Sigmoid colon (tissue), 6 donors: ENCODE measurements at regions not wholly inside any gene's neighbourhood (a gene's known extent, or its start where the extent isn't known, plus 50 kb on each side); places are given as distances from the start of the nearest gene placed in this dataset.

ENCODE experiments used
- DNase-seq: peaks from one replicate; pipeline ENCODE4 v3.0.0-alpha.2; 2019
- H3K27ac ChIP-seq, 4 donors: fragments of 200-600 bp; sonication (generic); one replicate each; pipeline ENCODE4 v1.5.1; 2016 to 2019; ENCODE audit warnings: mild to moderate bottlenecking in 1 of 4
- H3K27me3 ChIP-seq, 3 donors: fragments of 200-600 bp; sonication (generic); one replicate each; pipeline ENCODE4 v1.5.1; 2019; ENCODE audit warnings: mild to moderate bottlenecking in 1 of 3
- H3K36me3 ChIP-seq, 4 donors: fragments of 200-600 bp; sonication (generic); one replicate each; pipeline ENCODE4 v1.5.1; 2016 to 2019
- H3K4me1 ChIP-seq, 4 donors: fragments of 200-600 bp; sonication (generic); one replicate each; pipeline ENCODE4 v1.5.1; 2017 to 2019
- H3K4me3 ChIP-seq, 4 donors: fragments of 200-600 bp; sonication (generic); one replicate each; pipeline ENCODE4 v1.5.1; 2017 to 2019; ENCODE audit warnings: mild to moderate bottlenecking in 2 of 4, moderate library complexity in 1 of 4
- H3K9me3 ChIP-seq, 4 donors: fragments of 200-600 bp in 3 of 4; sonication (generic) in 3 of 4; one replicate each; pipeline versions ENCODE4 v1.5.1 to v1.6.1; 2013 to 2019
- CTCF ChIP-seq, 4 experiments: fragments of 450-650 bp in 3 of 4; fragments of 200-600 bp in 1 of 4; IDR thresholded peaks; one replicate each; pipeline ENCODE4 v1.5.1; 2016 to 2019; ENCODE audit warnings: antibody characterized with exemption in 4 of 4, mild to moderate bottlenecking in 3 of 4, moderate library complexity in 2 of 4
- EP300 ChIP-seq, 4 donors: sonication (generic); formaldehyde crosslinking; IDR thresholded peaks; one replicate each; pipeline ENCODE4 v1.6.1; 2017; ENCODE audit warnings: antibody characterized with exemption in 4 of 4
- POLR2A ChIP-seq, 2 donors: fragments of 450-650 bp; IDR thresholded peaks; one replicate each; pipeline ENCODE4 v1.6.1; 2016; ENCODE audit warnings: antibody characterized with exemption in 2 of 2, mild to moderate bottlenecking in 2 of 2, moderate library complexity in 2 of 2
- POLR2AphosphoS5 ChIP-seq, 4 donors: sonication (generic); formaldehyde crosslinking; IDR thresholded peaks; one replicate each; pipeline ENCODE4 v1.6.1; 2017; ENCODE audit warnings: antibody characterized with exemption in 4 of 4
- WGBS, 2 donors: extraction: QIAGEN DNeasy Blood & Tissue Kit; methylation state at CpG; one replicate each; pipeline ENCODE4 v1.1.7; 2013; 5-methylcytosine and 5-hydroxymethylcytosine counted together
- intact Hi-C: fragments of 100-400 bp; cut with DNase I; formaldehyde crosslinking; loops from one replicate; pipeline ENCODE4 v1.15.1; 2023
- donor health status: healthy with polysubstance abuse.
- donor health status: healthy.

- no peaks in the 10 kb centered on the region for H3K9me3 ChIP-seq
- 49 to 69% methylated on average over 2 of the region's 2 CpGs for WGBS, 2 donors
- DNase-seq, result no peak
- H3K4me1 ChIP-seq, result peaks cover 0 to 19% (median 7%) of the 10 kb centered on the region in 4 donors
- TF ChIP-seq CTCF (IDR thresholded peaks at IDR 0.05) (no peak), POLR2AphosphoS5 (IDR thresholded peaks at IDR 0.05) (no peak), EP300 (IDR thresholded peaks at IDR 0.05) (no peak), POLR2A (IDR thresholded peaks at IDR 0.05) (no peak)
- intact Hi-C loops, result no loop called here
- H3K4me3 ChIP-seq, result no peak overlapping the region
- peak overlapping the region in 1 of 4 donors; percentile 21 for H3K27ac ChIP-seq
- H3K36me3 ChIP-seq, result no peaks in the 10 kb centered on the region
- no peaks in the 10 kb centered on the region for H3K27me3 ChIP-seq
Observed at GRCh38 chr10:94206176-94206575, 156.6 kb downstream of the NOC3L start.

GRCh38 chr10:94208315-94208714 is 154.4 kb downstream of the NOC3L start:
- H3K27me3 ChIP-seq, result no peaks in the 10 kb centered on the region
- WGBS, 2 donors, result 86 to 92% methylated on average over 1 of the region's 1 CpG
- no peaks in the 10 kb centered on the region for H3K9me3 ChIP-seq
- no peak overlapping the region for H3K4me3 ChIP-seq
- intact Hi-C loops, result no loop called here
- no peaks in the 10 kb centered on the region for H3K36me3 ChIP-seq
- H3K4me1 ChIP-seq, result peaks cover 0 to 20% (median 10%) of the 10 kb centered on the region in 4 donors
- no peak for DNase-seq
- H3K27ac ChIP-seq, result no peak overlapping the region
- TF ChIP-seq EP300 (IDR thresholded peaks at IDR 0.05), result no peak

- Histone ChIP-seq H3K27ac (no peak overlapping the region), H3K9me3 (no peaks in the 10 kb centered on the region), H3K4me3 (no peak overlapping the region), H3K36me3 (no peaks in the 10 kb centered on the region), H3K4me1 (peaks cover 0 to 22% (median 17%) of the 10 kb centered on the region in 4 donors), H3K27me3 (no peaks in the 10 kb centered on the region)
- DNase-seq, result no peak
- WGBS, 2 donors, result 72 to 81% methylated on average over 5 of the region's 5 CpGs
- intact Hi-C loops, result no loop called here
- TF ChIP-seq EP300 (IDR thresholded peaks at IDR 0.05) (no peak), POLR2A (IDR thresholded peaks at IDR 0.05) (no peak), POLR2AphosphoS5 (IDR thresholded peaks at IDR 0.05) (no peak), CTCF (IDR thresholded peaks at IDR 0.05) (no peak)
Observed at GRCh38 chr10:94210440-94211168, 152.1 kb downstream of the NOC3L start.

DNA sequence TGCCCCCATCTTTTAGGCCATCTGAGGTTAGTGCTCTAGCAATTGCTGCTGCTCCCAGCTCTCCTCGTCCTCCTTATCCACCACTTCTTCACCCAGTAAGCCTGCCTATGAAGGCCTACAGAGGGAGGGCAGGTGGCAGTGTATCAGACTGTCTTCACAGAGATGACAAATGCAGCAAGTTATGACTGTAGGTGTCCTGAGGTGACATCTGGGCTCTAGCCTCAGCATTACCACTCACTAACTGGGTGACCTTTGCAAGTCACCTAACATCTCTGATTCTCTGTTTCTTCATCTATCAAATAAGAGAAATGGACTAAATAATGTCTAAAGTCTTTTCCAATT is 151.6 kb downstream of the NOC3L start:
- no peak for DNase-seq
- Histone ChIP-seq H3K4me1 (peaks cover 0 to 21% (median 14%) of the 10 kb centered on the region in 4 donors), H3K9me3 (no peaks in the 10 kb centered on the region), H3K4me3 (no peak overlapping the region), H3K36me3 (no peaks in the 10 kb centered on the region), H3K27me3 (no peaks in the 10 kb centered on the region), H3K27ac (no peak overlapping the region)
- TF ChIP-seq EP300 (IDR thresholded peaks at IDR 0.05) (no peak), POLR2AphosphoS5 (IDR thresholded peaks at IDR 0.05) (no peak), POLR2A (IDR thresholded peaks at IDR 0.05) (no peak), CTCF (IDR thresholded peaks at IDR 0.05) (no peak)
- intact Hi-C loops, result no loop called here
- 87 to 91% methylated on average over 1 of the region's 1 CpG for WGBS, 2 donors

DNA sequence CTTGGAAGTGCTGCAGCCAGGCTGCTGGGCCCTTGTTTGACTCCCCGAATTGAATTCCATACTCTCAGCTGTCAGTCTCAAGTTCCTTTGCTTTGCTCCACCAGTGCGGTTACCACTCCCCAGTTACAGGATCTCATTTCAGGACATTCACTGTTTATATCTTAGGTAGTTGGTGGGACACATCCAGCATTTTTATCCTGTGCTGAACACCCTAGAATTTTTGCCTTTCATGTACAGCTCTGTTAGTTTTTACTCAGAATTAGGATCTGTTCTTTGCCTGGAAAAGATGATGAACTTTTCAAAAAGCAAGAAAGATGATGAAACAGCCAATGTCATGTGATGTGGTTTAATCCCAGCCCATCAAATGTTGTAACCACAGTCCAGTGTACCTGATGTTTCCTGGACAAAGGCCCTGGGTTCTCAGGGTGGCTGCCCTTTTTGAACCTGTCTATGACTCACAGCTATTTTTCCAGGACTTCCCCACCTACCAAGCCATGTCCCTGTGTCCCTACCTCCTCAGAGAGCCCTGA is 149.7 kb downstream of the NOC3L start:
- TF ChIP-seq EP300 (IDR thresholded peaks at IDR 0.05) (no peak), POLR2AphosphoS5 (IDR thresholded peaks at IDR 0.05) (peak in 1 of 4 donors; percentile 34)
- intact Hi-C loops, result no loop called here
- no peaks in the 10 kb centered on the region for H3K36me3 ChIP-seq
- peak overlapping the region in 1 of 4 donors; percentile 63 for H3K27ac ChIP-seq
- DNase-seq, result peak; percentile 69
- H3K4me3 ChIP-seq, result no peak overlapping the region
- WGBS, 2 donors, result 86 to 89% methylated on average over 2 of the region's 2 CpGs
- no peaks in the 10 kb centered on the region for H3K27me3 ChIP-seq
- H3K9me3 ChIP-seq, result no peaks in the 10 kb centered on the region
- H3K4me1 ChIP-seq, result peaks cover 0 to 16% (median 14%) of the 10 kb centered on the region in 4 donors
